Loucy (cell line): ENCODE measurements at regions not wholly inside any gene's neighbourhood (a gene's known extent, or its start where the extent isn't known, plus 50 kb on each side); places are given as distances from the start of the nearest gene placed in this dataset.

Experiments
- H2AFZ ChIP-seq: fragments of 200-600 bp; sonication (generic); 2 replicates; pipeline ENCODE4 v1.6.0; 2016; ENCODE audit warnings: antibody characterized with exemption, mild to moderate bottlenecking, low read length, moderate library complexity
- H3F3A ChIP-seq: fragments of 200-600 bp; 2 replicates; pipeline ENCODE4 v1.6.0; 2016; ENCODE audit warnings: antibody characterized with exemption, low read depth, mild to moderate bottlenecking
- H3K27me3 ChIP-seq: fragments of 200-600 bp; sonication (generic); 2 replicates; pipeline ENCODE4 v1.6.1; 2014; ENCODE audit warnings: low read length, mild to moderate bottlenecking; ENCODE audit not compliant: insufficient read depth, poor library complexity, severe bottlenecking
- H3K36me3 ChIP-seq: fragments of 200-600 bp; sonication (generic); 2 replicates; pipeline ENCODE4 v1.6.1; 2016; ENCODE audit warnings: low read length; ENCODE audit not compliant: insufficient read depth
- H3K4me1 ChIP-seq: fragments of 200-600 bp; sonication (generic); 2 replicates; pipeline ENCODE4 v1.5.1; 2014; ENCODE audit warnings: low read length, mild to moderate bottlenecking; ENCODE audit not compliant: insufficient read depth, poor library complexity, severe bottlenecking
- H3K4me2 ChIP-seq: fragments of 200-600 bp; sonication (generic); 2 replicates; pipeline ENCODE4 v1.6.0; 2014; ENCODE audit warnings: antibody characterized with exemption, low read length, low read depth, mild to moderate bottlenecking; ENCODE audit not compliant: poor library complexity, severe bottlenecking
- H3K4me3 ChIP-seq: fragments of 200-600 bp; sonication (generic); 2 replicates; pipeline ENCODE4 v1.5.1; 2014; ENCODE audit warnings: low read length, mild to moderate bottlenecking, mixed read lengths; ENCODE audit not compliant: poor library complexity, severe bottlenecking
- H3K79me2 ChIP-seq: fragments of 200-600 bp; sonication (generic); 2 replicates; pipeline ENCODE4 v1.6.1; 2014; ENCODE audit warnings: low read length; ENCODE audit not compliant: insufficient read depth
- H3K9ac ChIP-seq: fragments of 200-600 bp; sonication (generic); 2 replicates; pipeline ENCODE4 v1.6.0; 2014; ENCODE audit warnings: mild to moderate bottlenecking, low read depth, low read length, moderate library complexity; ENCODE audit not compliant: poor library complexity, severe bottlenecking
- H3K9me2 ChIP-seq: fragments of 200-600 bp; sonication (generic); replicated peaks from 2 replicates; pipeline ENCODE4 v1.6.1; 2016; ENCODE audit warnings: low read depth, low read length, mixed read lengths
- H3K9me3 ChIP-seq: fragments of 200-600 bp; sonication (generic); 2 replicates; pipeline ENCODE4 v1.6.1; 2014; ENCODE audit warnings: mild to moderate bottlenecking, antibody characterized with exemption, low read length, low read depth; ENCODE audit not compliant: insufficient read depth
- H4K20me1 ChIP-seq: fragments of 200-600 bp; sonication (generic); 2 replicates; pipeline ENCODE4 v1.6.0; 2014; ENCODE audit warnings: antibody characterized with exemption, low read length, mild to moderate bottlenecking; ENCODE audit not compliant: insufficient read depth, poor library complexity, severe bottlenecking
- EZH2phosphoT487 ChIP-seq: fragments of 200-600 bp; IDR thresholded peaks from 2 replicates; pipeline ENCODE4 v1.6.1; 2018; ENCODE audit warnings: antibody characterized with exemption, mild to moderate bottlenecking, moderate library complexity, borderline replicate concordance
- TF ChIP-seq, protein P1 (sequence below): fragments of 200-600 bp; sonication (generic); conservative IDR thresholded peaks from 2 replicates; pipeline ENCODE4 v1.5.1; 2014; ENCODE audit warnings: mild to moderate bottlenecking, antibody characterized with exemption, low read length

DNA sequence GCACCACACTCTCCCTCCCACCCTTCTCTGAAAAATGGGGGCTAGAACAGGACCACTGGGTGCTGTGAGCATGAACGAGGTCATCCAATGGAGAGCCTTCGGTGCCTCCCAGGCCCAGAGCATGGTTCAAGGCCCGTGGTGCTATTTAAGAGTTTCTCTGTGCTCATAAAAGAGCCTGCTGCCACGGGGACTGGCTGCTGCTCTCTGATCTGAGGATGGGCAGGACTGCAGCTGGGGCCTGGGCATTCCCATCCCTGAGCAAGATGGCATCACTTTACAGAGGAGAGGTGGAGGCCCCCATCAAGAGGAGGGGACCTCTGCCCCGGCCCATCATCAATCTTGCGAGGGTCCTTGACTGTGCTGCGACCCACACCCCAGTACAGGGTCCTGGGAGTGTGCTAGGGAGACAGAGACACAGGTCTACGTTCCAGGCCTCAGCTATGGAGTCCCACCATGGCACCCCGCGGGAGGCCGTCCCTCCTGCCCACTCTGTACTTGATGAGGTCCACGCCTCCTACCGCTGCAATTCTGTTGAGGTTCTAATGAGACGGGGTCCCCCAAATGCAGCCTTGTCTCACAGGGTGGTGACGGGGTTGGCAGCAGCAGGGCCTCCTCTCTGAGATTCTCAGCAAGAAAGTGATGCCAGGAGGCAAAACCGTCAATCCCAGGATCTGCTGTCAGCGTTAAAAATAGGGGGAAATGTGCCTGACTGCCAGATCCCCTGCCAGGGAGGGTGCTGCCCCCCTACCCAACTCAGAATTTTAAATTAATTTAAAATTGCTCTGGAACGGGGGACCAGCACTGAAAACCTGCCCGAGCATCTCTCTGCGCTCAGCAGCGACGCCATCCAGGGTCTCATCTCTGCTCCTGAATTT lies 405.4 kb downstream of the SHANK2 start:
- H3K9me2 ChIP-seq = no peaks in the 10 kb centered on the region
- no peak overlapping the region for H3K9ac ChIP-seq
- H3K4me1 ChIP-seq = no peaks in the 10 kb centered on the region
- no peaks in the 10 kb centered on the region for H4K20me1 ChIP-seq
- no peaks in the 10 kb centered on the region for H3K27me3 ChIP-seq
- H3K4me2 ChIP-seq = no peak overlapping the region
- H3K36me3 ChIP-seq = no peaks in the 10 kb centered on the region
- peaks cover 8% of the 10 kb centered on the region; the same call in 1 of the 2 replicates for H3K9me3 ChIP-seq
- H3F3A ChIP-seq = no peaks in the 10 kb centered on the region
- H3K4me3 ChIP-seq = no peak overlapping the region
- H2AFZ ChIP-seq = no peak overlapping the region
- H3K79me2 ChIP-seq = no peaks in the 10 kb centered on the region
- no peak for TF ChIP-seq EZH2phosphoT487
- TF ChIP-seq, protein P1, sequence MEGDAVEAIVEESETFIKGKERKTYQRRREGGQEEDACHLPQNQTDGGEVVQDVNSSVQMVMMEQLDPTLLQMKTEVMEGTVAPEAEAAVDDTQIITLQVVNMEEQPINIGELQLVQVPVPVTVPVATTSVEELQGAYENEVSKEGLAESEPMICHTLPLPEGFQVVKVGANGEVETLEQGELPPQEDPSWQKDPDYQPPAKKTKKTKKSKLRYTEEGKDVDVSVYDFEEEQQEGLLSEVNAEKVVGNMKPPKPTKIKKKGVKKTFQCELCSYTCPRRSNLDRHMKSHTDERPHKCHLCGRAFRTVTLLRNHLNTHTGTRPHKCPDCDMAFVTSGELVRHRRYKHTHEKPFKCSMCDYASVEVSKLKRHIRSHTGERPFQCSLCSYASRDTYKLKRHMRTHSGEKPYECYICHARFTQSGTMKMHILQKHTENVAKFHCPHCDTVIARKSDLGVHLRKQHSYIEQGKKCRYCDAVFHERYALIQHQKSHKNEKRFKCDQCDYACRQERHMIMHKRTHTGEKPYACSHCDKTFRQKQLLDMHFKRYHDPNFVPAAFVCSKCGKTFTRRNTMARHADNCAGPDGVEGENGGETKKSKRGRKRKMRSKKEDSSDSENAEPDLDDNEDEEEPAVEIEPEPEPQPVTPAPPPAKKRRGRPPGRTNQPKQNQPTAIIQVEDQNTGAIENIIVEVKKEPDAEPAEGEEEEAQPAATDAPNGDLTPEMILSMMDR = no peak

DNA sequence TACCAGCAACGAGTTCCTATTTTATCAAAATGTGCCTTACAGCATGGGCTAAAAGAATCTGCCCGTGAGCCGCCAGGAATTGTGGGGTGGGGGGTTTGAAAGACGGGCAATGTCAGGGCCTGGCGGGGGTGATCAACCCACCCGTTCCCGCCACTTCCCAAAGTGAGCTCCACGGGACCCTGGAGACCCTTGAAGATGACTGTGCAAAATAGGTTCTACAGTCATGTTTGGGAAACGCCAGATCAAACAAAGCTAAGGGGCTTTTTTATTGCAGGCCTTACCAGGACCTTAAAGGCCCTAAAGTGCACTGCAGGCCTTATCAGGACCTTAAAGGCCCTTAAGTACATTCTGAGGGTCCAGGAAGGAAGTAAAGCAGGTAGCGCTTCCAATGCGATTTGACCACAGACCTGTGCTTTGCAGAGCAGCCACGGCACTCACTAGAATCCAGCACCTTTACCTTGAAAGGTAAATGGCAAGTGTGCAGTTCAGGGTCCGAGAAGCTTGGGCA lies 404.1 kb downstream of the SHANK2 start:
- Histone ChIP-seq H4K20me1 (no peaks in the 10 kb centered on the region), H3K4me1 (no peaks in the 10 kb centered on the region), H3K9me2 (no peaks in the 10 kb centered on the region), H3K36me3 (no peaks in the 10 kb centered on the region), H2AFZ (no peak overlapping the region), H3K9ac (no peak overlapping the region), H3F3A (no peaks in the 10 kb centered on the region), H3K79me2 (no peaks in the 10 kb centered on the region), H3K27me3 (no peaks in the 10 kb centered on the region), H3K4me2 (no peak overlapping the region), H3K4me3 (no peak overlapping the region), H3K9me3 (peaks cover 13% of the 10 kb centered on the region; the same call in 1 of the 2 replicates)
- TF ChIP-seq, protein P1 = no peak
- no peak for TF ChIP-seq EZH2phosphoT487

DNA sequence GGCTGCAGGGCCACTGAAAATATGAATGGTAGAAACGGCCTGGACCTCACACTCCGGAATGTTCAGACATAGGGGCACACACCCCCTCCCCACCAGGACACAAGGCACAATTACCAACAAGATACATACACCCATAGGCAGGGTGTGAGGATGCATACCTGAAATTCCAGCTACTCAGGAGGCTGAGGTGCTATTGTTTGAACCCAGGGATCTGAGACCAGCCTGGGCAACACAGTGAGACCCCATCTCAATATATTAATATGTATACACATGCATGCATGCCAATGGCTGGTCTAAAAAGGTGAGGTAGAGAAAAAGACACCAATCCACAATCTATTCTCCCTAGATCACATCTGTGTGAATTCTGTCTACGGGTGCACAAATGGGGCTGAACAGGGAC lies 403.3 kb downstream of the SHANK2 start:
- no peaks in the 10 kb centered on the region for H4K20me1 ChIP-seq
- TF ChIP-seq, protein P1 = no peak
- no peak for TF ChIP-seq EZH2phosphoT487
- H3K79me2 ChIP-seq = no peaks in the 10 kb centered on the region
- H3K9me2 ChIP-seq = no peaks in the 10 kb centered on the region
- H3K9ac ChIP-seq = no peak overlapping the region
- no peaks in the 10 kb centered on the region for H3F3A ChIP-seq
- no peak overlapping the region for H3K4me2 ChIP-seq
- peaks cover 13% of the 10 kb centered on the region; the same call in 1 of the 2 replicates for H3K9me3 ChIP-seq
- H2AFZ ChIP-seq = no peak overlapping the region
- H3K36me3 ChIP-seq = no peaks in the 10 kb centered on the region
- H3K27me3 ChIP-seq = no peaks in the 10 kb centered on the region
- H3K4me1 ChIP-seq = no peaks in the 10 kb centered on the region
- no peak overlapping the region for H3K4me3 ChIP-seq
